ENCODE measurements at regions not wholly inside any gene's neighbourhood (a gene's known extent, or its start where the extent isn't known, plus 50 kb on each side); places are given as distances from the start of the nearest gene placed in this dataset.

GRCh38 chr15:46996359-46996758, 720.9 kb upstream of the SEMA6D start:
- TF ChIP-seq CTCF (IDR thresholded peaks at IDR 0.05) (no peak), ZFX (IDR thresholded peaks at IDR 0.05; ENCODE audit: borderline replicate concordance) (no peak)

GRCh38 chr15:46997501-46997900, 719.8 kb upstream of the SEMA6D start:
- TF ChIP-seq CTCF (IDR thresholded peaks at IDR 0.05) (no peak), ZFX (IDR thresholded peaks at IDR 0.05; ENCODE audit: borderline replicate concordance) (no peak)

More at GRCh38 chr15:46996359-46996758, 720.9 kb upstream of the SEMA6D start:
- H3K27ac ChIP-seq: no peak overlapping the region

GRCh38 chr15:47003568-47003967, 713.7 kb upstream of the SEMA6D start:
- H3K27ac ChIP-seq: no peak overlapping the region
- no peak for TF ChIP-seq ZFX (IDR thresholded peaks at IDR 0.05; ENCODE audit: borderline replicate concordance)
- TF ChIP-seq CTCF (IDR thresholded peaks at IDR 0.05): no peak

More at GRCh38 chr15:46997501-46997900, 719.8 kb upstream of the SEMA6D start:
- no peak overlapping the region for H3K27ac ChIP-seq

GRCh38 chr15:47013446-47013845, 703.9 kb upstream of the SEMA6D start:
- TF ChIP-seq ZFX (IDR thresholded peaks at IDR 0.05; ENCODE audit: borderline replicate concordance): no peak
- TF ChIP-seq CTCF (IDR thresholded peaks at IDR 0.05): no peak
- no peak overlapping the region for H3K27ac ChIP-seq

- TF ChIP-seq ZFX (IDR thresholded peaks at IDR 0.05; ENCODE audit: borderline replicate concordance): no peak
- peak; percentile 45 for TF ChIP-seq CTCF (IDR thresholded peaks at IDR 0.05)
- H3K27ac ChIP-seq: no peak overlapping the region
Observed at GRCh38 chr15:47027322-47027946, 689.9 kb upstream of the SEMA6D start.

- H3K27ac ChIP-seq: no peak overlapping the region
- TF ChIP-seq ZFX (IDR thresholded peaks at IDR 0.05; ENCODE audit: borderline replicate concordance) (no peak), CTCF (IDR thresholded peaks at IDR 0.05) (no peak)
Observed at GRCh38 chr15:47035475-47036406, 681.6 kb upstream of the SEMA6D start.

- no peak for TF ChIP-seq ZFX (IDR thresholded peaks at IDR 0.05; ENCODE audit: borderline replicate concordance)
- TF ChIP-seq CTCF (IDR thresholded peaks at IDR 0.05): no peak
- H3K27ac ChIP-seq: no peak overlapping the region
Observed at GRCh38 chr15:47037003-47037402, 680.3 kb upstream of the SEMA6D start.
